Psoas muscle (tissue), 7 donors: ENCODE measurements at regions not wholly inside any gene's neighbourhood (a gene's known extent, or its start where the extent isn't known, plus 50 kb on each side); places are given as distances from the start of the nearest gene placed in this dataset.

Experiments used
- ATAC-seq, 4 donors: fragments of 200-7000 bp; cut with Tn5 transposase; one replicate each; pipeline ENCODE4 v1.9.1; 2020; ENCODE audit warnings: moderate library complexity in 3 of 4, mild to moderate bottlenecking in 2 of 4
- DNase-seq, 2 donors: peaks; one replicate each; pipeline ENCODE4 v3.0.0-alpha.2; 2020
- H3K27ac ChIP-seq: fragments of 200-600 bp; one replicate; pipeline ENCODE4 v1.8.0; 2022
- H3K27me3 ChIP-seq, 3 donors: fragments of 200-600 bp in 1 of 3; one replicate each; pipeline versions ENCODE4 v1.6.1 to v1.8.0; 2013 to 2022; ENCODE audit warnings: low read length in 2 of 3, mild to moderate bottlenecking in 2 of 3, moderate library complexity in 1 of 3; ENCODE audit not compliant: insufficient read depth in 3 of 3
- H3K36me3 ChIP-seq, 2 donors: fragments of 200-600 bp in 1 of 2; one replicate each; pipeline versions ENCODE4 v1.6.1 to v1.8.0; 2013 to 2022; ENCODE audit warnings: low read depth in 1 of 2, mild to moderate bottlenecking in 1 of 2, moderate library complexity in 1 of 2; ENCODE audit not compliant: insufficient read depth in 1 of 2
- H3K4me1 ChIP-seq: fragments of 200-600 bp; one replicate; pipeline ENCODE4 v1.8.0; 2022
- H3K4me3 ChIP-seq: fragments of 200-600 bp; one replicate; pipeline ENCODE4 v1.8.0; 2022; ENCODE audit warnings: mild to moderate bottlenecking
- H3K9me3 ChIP-seq: fragments of 200-600 bp; one replicate; pipeline ENCODE4 v1.8.0; 2022
- CTCF ChIP-seq: fragments of 200-600 bp; IDR thresholded peaks from one replicate; pipeline ENCODE4 v1.8.0; 2022; ENCODE audit warnings: antibody characterized with exemption
- WGBS, 3 donors: extraction: QIAGEN DNeasy Blood & Tissue Kit; methylation state at CpG; one replicate each; pipeline versions ENCODE4 v1.1.6 to v1.1.7; 2013; 5-methylcytosine and 5-hydroxymethylcytosine counted together
- intact Hi-C, 2 donors: fragments of 100-400 bp; cut with DNase I; formaldehyde crosslinking; loops; one replicate each; pipeline versions ENCODE4 v1.11.0 to v1.14.2; 2022
- donor health status: healthy with polysubstance abuse.
- donor health status: DM: no; HTN: no; CAD: no; lungs with moderate emphysema.
- donor health status: Bipolar disorder and iron deficiency.
- donor health status: healthy.
- donor health status: DM: yes; HTN: yes; CAD: no.
- donor health status: DM: no; HTN: no; CAD: no.
- donor health status: DM: yes; HTN: yes; CAD: no.

DNA sequence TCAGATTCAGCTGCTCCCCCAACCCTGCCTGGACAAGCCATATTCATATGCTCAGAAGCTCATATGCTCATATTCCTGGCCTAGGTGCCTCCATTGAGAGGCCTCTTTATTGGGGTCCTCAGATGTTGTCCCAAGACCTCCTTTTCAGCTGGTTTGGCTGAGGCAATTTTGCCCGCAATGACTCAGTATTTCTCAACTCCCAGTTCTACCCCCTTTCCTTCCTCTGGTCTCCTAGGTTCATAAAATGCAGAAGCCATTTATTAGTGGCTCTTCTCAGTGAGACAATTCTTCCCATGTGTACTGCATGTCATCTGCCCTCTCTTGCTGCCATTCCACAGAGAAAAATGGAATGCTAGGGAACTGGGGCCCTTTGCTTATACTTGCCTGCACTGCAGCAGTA is 110.7 kb downstream of the INHBA start:
- Histone ChIP-seq H3K4me1 (no peaks in the 10 kb centered on the region), H3K9me3 (peaks cover 6% of the 10 kb centered on the region), H3K4me3 (no peak overlapping the region), H3K27ac (no peak overlapping the region), H3K36me3 (no peaks in the 10 kb centered on the region), H3K27me3 (no peaks in the 10 kb centered on the region)
- no peak for ATAC-seq
- intact Hi-C loops, result no loop called here
- DNase-seq, result no peak
- TF ChIP-seq CTCF, result no peak
- WGBS, 3 donors, result 83 to 96% (median 87%) methylated on average over 1 of the region's 1 CpG

DNA sequence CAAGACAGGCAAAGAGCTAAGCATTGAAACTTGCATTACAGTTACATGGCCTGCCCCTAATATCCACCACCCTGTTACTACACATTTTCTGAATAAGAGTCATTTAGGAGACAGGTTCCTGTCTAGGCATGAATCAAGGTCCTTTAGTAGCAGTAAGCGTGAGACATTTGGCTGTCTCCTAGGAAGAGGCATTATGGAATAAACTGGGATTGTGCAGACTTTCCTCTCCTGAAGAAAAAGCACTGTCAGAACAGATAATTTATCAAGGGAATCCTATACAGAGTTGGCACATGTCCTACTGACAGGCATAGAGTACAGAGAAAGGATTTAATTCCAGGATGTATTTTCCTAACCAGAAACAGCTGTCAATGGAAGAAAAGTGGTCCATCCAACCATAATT is 111.9 kb downstream of the INHBA start:
- DNase-seq, result no peak
- no peaks in the 10 kb centered on the region for H3K27me3 ChIP-seq
- ATAC-seq, result no peak
- H3K9me3 ChIP-seq, result no peaks in the 10 kb centered on the region
- no peak for TF ChIP-seq CTCF
- no peaks in the 10 kb centered on the region for H3K36me3 ChIP-seq
- no peak overlapping the region for H3K27ac ChIP-seq
- no peak overlapping the region for H3K4me3 ChIP-seq
- no peaks in the 10 kb centered on the region for H3K4me1 ChIP-seq
- WGBS, 3 donors, result 82 to 92% (median 91%) methylated on average over 1 of the region's 1 CpG
- intact Hi-C loops, result no loop called here

DNA sequence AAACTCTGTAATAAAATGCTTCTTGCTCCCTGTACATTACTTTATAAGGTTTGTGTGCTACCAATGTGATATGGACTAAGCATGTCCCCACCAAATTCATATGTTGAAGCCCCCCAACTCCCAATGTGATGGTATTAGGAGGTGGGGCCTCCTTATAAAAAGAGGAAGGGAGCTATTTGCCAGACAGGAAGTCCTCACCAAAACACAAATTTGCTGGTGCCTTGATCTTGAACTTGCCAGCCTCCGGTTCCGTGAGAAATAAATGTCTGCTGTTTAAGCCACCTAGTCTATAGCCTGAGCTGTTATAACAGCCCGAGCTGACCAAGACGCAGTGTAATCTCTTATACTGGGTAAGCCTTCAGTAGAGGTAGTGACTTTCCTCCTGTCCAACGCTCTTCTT is 114.5 kb downstream of the INHBA start:
- intact Hi-C loops, result no loop called here
- H3K4me1 ChIP-seq, result no peaks in the 10 kb centered on the region
- TF ChIP-seq CTCF, result no peak
- H3K27ac ChIP-seq, result no peak overlapping the region
- WGBS, 3 donors, result 85 to 96% (median 86%) methylated on average over 5 of the region's 5 CpGs
- no peaks in the 10 kb centered on the region for H3K27me3 ChIP-seq
- H3K9me3 ChIP-seq, result no peaks in the 10 kb centered on the region
- ATAC-seq (no peak), DNase-seq (no peak)
- no peak overlapping the region for H3K4me3 ChIP-seq
- H3K36me3 ChIP-seq, result no peaks in the 10 kb centered on the region

DNA sequence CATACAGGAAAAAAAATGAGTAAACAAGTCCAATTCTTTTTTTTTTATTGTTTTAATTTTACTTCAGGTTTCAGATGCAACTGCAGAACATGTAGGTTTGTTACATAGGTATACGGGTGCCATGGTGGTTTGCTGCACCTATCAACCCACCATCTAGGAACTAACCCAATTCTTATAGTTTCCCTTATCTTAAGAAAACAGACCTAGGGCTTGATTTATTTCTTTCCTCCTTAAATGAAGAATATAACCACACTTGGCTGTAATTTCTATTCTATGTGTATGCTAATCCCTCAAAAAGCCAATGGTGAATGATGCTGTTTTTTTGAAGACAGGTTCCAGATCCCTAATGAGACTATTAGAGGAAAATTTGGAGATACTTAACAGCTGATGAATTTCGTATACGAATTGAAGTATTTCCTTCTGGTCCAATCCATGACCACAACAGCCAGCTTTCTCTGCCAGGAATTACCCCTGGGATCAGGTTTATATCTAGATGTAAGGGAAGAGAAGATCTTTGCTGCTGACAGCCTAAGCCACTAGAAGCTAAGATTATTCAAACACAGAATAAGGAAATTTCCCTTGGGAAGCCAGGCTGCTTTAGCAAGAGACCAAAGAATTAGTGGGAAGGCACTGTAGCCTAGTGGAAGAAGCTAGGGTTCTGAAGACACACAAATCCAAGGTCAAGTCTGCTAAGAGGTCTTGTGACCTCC is 115.8 kb downstream of the INHBA start:
- no peak for ATAC-seq
- TF ChIP-seq CTCF, result no peak

GRCh38 chr7:41584746-41585145 is 118.1 kb downstream of the INHBA start:
- WGBS, 3 donors, result 82 to 85% (median 85%) methylated on average over 5 of the region's 5 CpGs
- TF ChIP-seq CTCF, result no peak
- no peak for DNase-seq

More for the DNA sequence above, 115.8 kb downstream of the INHBA start:
- 66 to 71% (median 69%) methylated on average over 3 of the region's 3 CpGs for WGBS, 3 donors
- intact Hi-C loops, result no loop called here
- Histone ChIP-seq H3K4me1 (no peaks in the 10 kb centered on the region), H3K9me3 (no peaks in the 10 kb centered on the region), H3K27me3 (no peaks in the 10 kb centered on the region), H3K27ac (no peak overlapping the region), H3K4me3 (no peak overlapping the region), H3K36me3 (no peaks in the 10 kb centered on the region)
- no peak for DNase-seq

More at GRCh38 chr7:41584746-41585145, 118.1 kb downstream of the INHBA start:
- no peak overlapping the region for H3K27ac ChIP-seq
- H3K4me3 ChIP-seq, result no peak overlapping the region
- intact Hi-C loops, result no loop called here
- no peak for ATAC-seq
- no peaks in the 10 kb centered on the region for H3K27me3 ChIP-seq
- no peaks in the 10 kb centered on the region for H3K36me3 ChIP-seq
- H3K4me1 ChIP-seq, result no peaks in the 10 kb centered on the region
- H3K9me3 ChIP-seq, result no peaks in the 10 kb centered on the region
